Left hindlimb (tissue), 1 donor: ENCODE measurements at regions not wholly inside any gene's neighbourhood (a gene's known extent, or its start where the extent isn't known, plus 50 kb on each side); places are given as distances from the start of the nearest gene placed in this dataset.

ENCODE experiments used
- DNase-seq: peaks from one replicate; pipeline ENCODE4 v3.0.0-alpha.2; 2018

DNA sequence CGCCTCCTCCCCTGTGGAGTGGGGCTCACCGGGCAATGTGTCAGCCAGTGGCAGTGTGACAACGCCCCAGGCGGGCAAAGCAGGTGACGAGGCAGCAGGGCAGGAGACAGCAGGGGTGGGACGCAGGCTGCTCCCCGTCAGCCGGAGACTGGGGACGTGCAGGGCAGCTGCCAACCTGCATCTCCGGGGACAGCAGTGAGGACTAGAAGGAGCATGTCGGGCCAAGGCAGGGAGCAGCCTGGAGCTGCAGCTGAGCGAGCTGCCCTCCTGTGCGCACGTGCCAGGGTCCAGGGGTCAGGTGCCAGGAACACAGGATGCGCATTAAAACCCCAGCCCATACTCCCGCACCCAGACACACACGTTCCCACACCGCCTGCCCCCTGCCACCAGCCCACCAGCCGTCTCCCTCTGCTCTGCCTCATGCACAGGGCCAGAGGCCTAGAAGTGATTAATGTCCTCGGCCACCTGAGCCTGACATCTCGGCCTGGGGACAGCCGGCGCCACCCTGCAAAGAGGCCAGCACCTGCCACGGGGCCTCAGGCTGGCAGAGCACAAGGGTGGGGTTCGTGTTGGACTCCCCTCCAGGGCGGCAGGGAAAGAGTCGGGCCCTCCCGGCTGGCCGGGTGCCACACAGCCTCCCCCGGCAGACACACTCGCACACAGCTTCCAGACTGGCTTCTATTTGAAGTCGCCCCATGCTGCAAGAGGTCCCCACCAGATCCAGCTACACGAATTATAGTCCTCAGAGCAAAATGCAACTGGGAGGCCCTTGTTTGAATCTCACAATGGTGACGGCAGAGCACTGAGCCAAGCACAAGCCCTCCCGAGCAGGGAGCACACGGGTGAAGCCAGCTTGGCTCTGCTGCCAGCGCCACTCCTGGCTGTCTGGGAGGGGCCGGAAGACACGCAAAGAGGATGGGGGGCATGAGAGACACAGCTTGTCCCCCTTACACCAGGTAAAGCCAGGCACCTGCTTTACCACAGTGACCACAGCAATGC lies 90.4 kb downstream of the RBFOX3 start:
- DNase-seq: peak; percentile 54

DNA sequence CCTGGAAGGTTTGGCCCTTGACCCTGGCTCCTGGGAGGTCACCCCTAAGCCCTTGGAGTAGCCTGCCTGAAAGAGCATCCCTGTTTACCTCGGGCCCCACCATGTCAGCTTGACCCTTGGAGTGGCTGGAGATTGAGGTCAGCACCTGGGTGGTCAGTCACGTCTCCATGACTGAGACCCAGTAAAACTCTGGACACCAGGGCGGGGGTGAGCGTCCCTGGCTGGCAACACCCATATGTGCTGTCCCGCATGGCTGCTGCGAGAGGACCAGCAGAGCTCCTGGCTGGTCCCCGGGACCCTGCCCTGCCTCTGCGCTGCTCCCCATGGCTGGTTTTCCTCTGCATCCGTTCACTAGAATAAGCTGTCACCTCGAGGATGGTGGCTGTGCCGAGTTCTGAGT lies 91.2 kb downstream of the RBFOX3 start:
- no peak for DNase-seq

DNA sequence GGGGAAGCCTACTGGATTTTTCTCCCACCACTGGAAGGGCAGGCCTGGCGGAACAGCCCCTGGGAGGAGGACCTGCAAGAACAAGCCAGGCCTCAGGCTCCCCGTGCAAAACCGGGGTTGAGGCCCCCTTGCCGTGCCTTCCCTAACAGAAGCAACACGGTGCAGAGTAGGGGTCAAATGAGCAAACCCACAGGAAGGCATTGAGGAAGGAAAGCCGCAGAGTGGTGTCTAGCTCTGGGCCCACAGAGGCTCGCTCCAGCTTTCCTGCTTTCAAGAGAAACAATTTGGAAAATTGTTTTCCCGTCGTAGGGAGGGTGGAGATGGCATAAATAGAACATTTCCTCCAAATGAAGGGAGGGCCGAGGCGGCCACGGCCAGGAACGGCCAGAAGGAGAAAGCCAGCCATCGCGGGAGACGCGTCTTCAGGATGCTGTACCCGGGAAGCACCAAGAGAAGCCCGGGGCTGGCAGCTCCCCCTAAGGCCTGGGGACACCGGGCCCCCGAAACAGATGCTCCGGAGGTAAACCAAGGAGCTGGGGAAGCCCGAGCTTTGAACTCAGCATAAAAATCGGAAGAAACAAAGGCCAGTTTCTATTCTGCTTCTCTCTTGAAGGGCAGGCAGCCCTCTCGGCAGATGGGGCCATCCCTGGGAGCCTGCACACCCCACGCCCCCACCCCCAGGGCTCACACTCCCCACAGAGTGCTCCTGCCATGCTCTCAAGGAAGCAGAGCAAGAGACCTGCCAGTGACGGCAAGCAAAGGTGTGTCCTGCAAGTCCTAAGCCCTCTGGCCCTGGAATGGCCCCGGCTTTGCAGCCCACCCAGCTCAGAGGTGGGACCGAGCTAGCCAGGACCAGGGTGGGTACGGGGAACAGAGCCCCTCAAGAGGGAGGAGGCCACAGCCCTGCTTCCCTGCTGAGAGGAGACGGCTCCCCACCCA lies 92.0 kb downstream of the RBFOX3 start:
- no peak for DNase-seq

DNA sequence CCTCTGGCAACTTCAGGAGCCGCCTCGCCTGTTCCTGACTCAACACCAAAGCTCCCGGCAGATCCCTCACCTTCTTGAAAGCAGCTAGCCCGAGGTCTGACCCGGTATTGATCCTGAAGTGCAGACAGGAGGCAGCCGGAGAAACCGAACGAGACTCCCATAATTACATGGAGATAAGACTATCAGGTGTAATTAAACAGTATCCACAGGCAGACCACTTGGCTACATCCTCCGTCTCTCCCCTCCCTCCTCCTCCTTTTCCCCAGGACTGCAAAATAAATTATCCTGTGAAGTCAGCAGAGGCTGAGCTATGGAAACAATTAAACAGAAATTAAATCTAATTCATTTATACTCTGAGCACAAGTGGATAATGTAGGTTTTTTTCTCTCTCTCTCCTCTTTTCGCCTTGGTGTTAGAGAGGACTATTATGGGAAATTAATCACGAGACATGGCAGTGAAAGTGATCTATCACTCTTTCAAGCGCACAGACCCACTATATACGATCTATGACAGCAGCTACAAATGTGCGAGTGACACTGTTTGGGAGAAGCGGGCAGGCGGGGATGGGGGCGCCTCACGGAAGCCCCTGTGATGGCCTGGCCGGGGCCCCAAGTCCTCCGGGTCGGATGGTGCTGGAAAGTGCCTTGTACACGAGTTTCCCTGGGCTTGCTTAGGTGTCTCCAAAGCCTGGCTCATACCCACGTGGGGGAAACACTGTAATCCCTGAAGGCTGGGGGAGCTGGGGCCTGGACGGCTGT lies 92.8 kb downstream of the RBFOX3 start:
- no peak for DNase-seq

DNA sequence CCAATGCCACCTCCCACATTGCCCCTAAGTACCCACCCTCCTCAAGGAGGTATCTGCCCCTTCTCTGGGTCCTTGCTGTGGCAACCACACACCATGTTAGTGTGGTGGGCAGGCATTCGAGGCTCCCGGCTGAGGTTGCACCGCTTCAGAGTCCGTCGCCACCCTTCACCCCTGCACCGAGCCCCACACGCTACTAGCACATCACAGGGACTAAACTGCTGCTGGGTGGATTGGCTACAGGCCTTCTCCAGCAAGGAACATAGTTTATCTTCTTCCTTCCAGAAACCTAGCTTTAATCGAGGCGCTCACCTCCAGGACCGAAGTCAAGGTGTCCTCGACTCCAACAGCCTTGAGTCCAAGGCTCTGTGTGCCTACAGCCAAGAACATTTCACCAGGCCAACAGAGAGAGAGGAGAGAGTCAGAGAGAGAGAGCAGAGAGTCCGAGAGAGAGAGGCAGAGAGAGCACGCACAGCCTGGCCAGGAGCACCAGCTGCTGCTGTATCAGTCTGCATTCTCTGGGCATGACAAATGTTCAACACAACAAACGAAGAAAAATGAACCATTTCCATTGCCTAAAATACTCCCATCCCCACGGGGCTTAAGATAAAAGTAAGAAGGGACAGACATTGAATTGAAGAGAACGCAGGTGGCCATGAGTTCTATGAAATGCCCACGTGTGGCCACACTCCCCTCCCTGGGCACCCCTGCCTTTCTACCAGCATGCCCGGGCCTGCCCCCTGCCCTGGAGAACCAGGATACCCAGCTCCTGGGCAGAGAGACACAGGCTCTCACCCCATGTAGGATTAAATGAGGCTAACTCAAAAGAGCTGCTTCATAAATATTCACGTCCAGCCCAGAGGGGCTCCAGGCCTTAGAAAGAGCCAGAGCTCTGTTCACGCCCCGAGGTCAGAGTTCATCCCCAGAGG lies 94.9 kb downstream of the RBFOX3 start:
- DNase-seq: no peak

DNA sequence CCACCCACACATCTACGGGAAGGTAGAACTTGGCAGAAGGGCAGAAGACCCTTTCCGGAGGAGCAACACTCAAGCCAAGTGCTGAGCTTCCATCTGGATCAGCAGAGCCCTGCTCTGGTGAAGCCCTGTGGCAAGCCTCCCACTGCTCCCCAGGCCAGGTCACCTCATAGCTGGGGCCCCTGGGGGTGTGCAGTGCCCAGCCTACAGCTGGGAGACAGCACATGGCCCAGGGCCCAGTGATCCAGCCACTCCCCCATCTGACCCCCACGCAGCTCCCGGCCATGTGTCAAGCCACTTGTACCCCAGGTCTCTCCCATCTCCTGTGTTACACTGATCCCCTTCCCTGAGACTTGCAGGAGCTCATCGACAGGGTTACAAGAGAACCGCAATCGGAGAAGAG lies 95.7 kb downstream of the RBFOX3 start:
- no peak for DNase-seq

DNA sequence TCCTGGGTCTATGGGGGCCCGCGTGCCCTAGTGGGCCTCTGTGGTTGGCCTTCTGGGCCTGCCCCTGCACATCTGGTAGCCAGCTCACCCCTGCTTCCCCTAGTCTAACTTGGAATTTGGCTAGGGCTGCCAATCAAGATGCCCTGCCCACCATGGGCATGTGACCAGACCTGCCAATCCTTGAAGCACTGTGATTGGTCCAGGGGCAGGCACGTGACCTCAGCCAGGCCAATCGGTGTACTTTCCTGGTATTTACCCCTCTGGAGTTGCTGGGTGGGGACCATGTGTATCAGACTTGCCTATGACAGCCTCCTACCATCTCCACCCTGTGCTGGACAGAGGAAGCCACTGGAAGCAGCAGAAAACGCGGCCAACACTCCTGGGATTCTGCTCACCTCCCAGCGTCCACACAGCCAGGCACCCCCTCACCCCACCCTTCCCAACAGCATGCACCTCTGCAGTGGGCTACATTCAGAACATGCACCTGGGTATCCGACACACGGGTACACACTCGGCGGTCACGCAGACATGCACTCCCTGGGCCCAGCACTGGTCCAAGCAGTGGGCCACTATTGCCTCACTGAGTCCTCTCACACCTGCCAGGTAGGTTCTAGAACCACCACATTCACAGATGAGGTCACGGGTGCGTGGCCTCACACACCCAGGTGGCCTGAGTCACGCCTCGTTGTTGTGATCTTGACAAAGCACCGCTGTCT lies 96.9 kb downstream of the RBFOX3 start:
- no peak for DNase-seq

DNA sequence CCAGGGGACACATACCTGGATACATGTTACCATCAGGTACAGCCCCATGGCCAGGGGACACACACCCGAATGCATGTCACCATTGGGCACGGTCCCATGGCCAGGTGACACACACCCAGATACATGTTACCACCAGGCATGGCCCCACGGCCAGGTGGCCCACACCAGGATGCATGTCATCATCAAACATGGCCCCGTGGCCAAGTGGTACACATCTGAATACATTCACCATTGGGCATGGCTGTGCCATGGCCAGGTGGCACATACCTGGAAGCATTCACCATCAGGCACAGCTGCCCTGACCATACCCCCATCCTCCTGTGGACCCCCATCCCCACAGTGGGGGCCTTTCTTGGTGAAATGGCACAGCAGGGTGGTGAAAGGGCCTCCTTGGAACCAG lies 97.6 kb downstream of the RBFOX3 start:
- no peak for DNase-seq

DNA sequence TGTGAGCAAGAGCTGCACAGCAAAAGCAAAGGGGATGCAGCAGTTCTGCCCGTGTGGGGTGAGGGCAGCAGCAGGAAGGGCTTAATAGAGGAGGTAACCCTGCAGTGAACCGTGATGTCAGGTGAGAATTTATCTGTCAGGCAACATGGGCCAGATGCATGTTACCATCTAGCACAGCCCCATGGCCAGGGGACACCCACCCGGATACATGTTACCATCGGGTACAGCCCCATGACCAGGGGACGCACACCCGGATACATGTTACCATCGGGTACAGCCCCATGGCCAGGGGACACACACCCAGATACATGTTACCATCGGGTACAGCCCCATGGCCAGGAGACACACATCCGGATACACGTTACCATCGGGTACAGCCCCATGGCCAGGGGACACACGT lies 99.4 kb downstream of the RBFOX3 start:
- DNase-seq: no peak

DNA sequence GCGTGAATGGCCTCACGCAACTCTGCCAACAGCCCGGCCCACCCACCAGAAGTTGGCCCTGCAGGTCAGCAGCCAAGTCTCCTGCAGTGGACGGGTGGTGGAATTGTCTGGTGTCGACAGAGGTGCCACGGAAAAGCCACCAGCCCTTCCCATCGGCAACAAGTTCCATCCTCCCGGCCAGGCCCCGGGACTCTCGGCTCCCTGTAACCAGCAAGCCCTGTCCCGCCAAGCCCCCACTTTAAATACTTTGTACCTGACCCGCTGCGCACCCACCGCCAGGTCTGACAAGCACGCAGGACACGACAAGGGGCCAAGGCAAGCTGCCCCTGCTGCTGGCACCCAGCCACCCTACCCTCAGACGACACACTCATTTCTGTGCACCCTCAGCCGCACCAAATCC lies 100.8 kb downstream of the RBFOX3 start:
- no peak for DNase-seq

DNA sequence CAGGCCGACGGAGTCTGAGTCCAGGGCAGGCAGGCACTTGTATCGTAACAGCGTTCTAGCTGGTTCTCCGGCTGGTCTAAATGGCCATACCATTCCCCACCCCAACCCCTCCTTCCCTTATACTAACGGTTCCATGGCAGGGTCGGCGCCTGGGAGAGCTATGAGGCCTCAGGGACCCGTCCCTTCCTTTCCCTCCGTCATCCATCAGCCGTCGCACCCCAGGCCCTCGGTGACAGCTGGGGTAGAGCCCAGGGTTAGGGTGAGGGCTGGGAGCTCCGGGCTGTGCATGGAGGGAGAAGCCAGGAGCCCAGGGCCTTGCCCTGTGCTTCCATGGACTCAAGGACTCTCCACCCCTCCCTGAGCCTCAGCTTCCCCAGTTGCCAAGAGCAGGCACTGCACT lies 101.4 kb downstream of the RBFOX3 start:
- DNase-seq: no peak

DNA sequence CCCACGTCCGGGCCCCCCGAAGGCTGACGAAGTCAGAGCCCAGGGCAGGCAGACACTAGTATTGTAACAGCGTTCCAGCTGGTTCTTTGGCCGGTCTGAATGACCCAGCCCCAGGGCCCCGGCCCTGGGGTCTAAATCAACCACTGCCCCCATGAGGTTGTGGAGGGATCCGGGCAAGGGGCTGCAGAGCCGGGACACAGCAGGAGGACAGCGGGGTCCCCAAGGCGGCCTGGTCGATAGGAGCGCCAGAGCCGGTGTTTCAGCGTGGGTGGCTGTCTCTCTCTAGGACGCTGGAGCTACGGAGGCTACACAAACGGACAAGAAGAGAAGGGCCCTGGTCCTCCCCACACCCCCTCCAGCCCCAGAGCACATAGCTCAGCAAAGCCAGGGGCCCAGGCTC lies 101.8 kb downstream of the RBFOX3 start:
- no peak for DNase-seq

DNA sequence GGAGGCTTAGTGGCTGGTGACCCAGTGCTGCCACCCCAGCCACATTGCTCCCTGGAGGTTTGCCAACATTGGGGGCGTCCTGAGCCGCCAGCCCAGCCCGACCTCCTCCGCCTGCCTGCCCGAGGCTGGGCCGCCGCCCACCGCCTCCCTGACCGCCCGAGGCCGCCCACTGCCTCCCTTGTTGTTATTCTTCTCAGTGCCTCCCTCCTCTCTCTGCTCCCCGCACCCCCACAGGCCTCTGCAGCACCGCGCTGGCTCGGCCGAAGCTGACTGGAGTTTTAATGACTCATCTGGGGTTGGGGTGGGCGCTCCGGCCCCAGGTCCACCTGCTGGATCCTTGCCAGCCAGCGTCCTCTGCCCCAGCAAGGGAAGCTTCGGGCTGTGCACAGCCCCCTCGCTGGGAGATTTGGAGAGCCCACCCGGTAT lies 102.5 kb downstream of the RBFOX3 start:
- DNase-seq: no peak

DNA sequence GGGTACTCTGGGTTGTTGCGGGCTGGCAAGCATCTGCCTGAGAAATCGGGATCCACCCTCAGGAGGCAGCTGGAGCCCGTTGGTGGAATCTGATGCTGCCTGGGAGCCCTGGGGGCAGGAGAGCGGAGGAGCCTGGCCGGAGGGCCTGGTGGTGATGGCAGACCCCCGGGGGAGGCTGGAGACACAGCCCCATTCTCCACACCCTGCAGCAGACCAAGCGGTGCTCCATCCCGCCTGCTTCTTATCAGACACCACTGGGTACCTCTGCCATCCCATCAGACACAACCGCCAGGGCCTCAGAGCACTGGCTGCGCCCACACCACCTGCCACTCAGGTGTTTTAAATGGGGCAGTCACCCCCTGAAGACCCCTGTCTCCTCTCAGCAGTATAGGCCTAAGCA lies 103.9 kb downstream of the RBFOX3 start:
- DNase-seq: no peak

DNA sequence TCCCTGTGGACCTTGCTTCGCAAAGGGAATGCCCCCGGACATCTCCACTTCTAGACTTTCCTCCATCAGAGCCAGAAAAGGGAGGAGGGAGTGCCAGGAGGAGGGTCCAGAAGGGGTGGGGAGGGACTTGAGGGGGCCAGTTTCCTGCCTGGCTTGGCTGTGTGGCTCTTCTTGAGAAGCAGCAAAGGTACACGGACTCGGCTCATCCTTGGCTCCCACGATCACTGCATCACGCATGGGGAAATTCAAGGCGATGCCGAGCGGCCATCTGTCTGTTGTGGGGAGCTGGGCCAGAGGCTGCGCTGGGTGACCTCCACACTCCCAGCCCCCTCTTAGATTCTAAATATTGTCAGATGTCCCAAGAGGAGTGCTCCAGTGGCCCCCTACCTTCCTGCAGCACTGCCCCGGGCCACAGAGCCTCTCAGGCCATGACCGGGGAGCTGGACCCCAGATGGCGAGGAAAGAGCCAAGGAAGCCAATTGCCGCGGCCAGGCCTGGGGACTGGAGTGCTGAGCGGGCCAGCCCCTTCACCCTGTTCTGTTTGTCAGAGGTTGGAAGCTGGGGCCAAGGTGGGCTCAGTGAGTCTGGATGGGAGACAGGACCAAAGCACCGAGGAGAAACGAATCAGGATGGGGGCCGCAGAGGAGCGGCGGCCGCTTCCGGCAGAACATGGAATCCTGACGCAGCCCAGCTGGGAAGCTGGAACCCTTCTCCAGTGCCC lies 104.5 kb downstream of the RBFOX3 start:
- DNase-seq: no peak

DNA sequence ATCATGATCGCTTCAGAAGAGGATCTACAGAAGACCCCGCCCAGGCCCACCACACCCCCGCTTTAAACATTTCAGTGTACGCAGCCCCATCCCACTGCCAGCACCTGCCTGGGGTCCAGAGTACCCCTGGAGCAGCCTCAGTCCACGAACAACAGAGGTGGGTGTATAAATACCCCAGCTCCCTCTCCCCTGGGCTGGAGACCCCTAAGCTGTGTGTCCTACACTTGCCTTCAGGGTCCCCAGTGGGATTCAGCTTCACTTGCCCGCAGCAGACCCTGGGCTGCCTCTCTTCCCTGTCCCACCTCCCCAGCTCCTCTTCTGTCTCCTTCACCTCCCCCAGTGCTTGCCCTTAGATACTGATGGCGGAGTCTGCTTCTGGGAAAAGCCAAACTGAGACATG lies 105.7 kb downstream of the RBFOX3 start:
- DNase-seq: no peak

DNA sequence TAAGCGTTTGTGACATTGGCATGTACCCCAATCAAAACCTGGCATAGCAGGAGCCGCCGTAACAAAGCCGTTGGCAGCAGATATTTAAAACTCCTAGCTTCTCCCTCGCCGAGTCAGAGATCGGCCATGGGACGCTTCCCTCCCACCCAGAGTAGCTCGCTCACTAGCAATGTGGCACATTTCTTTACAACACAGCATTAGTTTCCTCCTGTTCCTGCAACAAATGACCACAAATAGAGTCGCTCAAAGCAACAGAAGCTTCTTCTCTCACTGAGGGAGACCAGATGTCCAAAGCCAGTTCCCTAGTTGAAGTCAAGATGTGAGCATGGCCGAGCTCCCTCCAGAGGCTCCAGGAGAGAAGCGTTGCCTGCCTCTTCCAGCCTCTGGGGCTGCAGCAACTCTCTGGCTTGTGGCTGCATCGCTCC lies 106.7 kb downstream of the RBFOX3 start:
- no peak for DNase-seq

DNA sequence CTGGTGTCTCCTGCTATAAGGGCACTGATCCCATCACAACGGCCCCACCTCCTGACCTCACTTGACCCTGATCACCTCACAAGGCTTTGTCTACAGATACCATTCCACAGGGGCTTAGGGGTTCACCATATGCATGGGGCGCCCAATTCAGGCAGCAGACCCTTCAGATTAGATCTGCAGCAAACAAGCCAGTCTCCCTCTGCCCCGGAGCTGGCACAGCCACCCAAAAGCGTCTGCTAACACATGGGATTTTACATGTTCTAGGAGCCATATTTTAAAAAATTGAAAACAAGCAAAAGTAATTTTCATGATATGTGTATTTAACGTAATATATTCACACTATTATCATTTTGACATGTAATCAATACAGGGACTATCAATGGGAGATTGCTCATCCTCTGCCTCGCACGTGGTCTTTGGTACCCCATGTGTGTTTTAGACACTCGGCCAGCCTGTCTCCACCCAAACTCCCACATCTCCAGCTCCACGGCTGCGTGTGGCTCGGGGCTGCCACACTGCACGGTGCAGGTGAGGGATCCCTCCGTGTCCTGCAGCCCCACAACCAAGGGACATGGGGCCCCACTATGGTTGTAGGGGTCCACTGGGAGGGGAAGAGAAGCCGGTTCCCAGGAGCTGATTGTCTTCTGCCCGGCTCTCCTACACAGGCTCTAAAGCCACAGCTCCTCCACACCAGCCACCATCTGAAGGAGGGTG lies 107.6 kb downstream of the RBFOX3 start:
- DNase-seq: no peak

DNA sequence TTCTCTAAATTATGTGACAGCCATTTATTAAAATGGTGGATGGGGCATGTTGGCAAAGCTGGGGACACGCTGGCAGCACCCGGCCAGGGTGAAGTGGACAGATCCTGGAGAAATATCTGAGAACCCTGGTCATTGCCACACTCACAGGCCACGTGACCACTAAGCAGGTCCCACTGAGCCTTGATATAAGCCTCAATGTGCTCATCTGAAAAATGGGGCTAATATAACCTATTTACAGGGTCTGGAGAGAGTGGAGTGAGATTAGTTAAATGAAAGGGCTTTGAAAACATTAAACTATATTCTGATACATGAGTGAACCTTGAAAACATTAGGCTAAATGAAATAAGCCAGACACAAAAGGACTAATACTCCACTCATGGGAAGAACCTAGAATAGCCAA lies 108.9 kb downstream of the RBFOX3 start:
- no peak for DNase-seq
